ENCODE measurements at regions not wholly inside any gene's neighbourhood (a gene's known extent, or its start where the extent isn't known, plus 50 kb on each side); places are given as distances from the start of the nearest gene placed in this dataset.
"Not testable (repeated sequence)": the region's sequence is repeated elsewhere in the genome, so short reads cannot be mapped to it uniquely, and the experiment has no call there.

DNA sequence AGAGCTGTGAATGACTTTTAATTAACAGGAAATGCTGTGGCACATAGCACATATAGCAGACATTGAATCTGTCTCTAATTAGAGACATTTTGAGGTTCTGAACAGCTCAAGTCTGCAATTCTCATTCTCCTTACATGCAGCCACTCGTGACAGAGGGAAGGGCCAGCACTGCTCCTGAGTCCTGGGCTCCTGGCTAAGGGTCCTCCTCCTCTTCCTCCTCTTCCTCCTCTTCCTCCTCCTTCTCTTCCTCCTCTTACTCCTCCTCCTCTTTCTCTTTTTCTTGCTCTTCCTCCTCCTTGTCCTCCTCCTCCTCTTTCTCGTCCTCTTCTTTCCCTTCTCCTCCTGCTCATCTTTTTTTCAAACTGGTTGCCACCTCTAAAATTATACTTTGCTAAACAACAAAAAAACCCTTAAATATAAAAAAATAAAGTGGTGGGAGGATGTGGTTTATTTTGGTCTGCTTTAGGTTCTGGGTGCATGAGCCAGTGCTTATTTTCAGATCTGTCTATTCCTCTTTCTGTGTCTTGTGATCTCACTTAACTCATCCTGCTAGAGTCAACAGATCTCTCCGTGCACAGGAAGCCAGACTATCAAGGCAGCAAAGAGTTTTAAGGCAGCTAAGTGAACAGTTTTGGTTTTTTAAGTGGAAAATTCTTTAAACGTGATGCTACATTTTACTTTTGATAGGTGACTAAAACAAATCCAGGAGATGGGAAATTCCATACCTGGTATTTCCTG is 159.3 kb downstream of the CD83 start:
- DNase-seq: peak; percentile 34

DNA sequence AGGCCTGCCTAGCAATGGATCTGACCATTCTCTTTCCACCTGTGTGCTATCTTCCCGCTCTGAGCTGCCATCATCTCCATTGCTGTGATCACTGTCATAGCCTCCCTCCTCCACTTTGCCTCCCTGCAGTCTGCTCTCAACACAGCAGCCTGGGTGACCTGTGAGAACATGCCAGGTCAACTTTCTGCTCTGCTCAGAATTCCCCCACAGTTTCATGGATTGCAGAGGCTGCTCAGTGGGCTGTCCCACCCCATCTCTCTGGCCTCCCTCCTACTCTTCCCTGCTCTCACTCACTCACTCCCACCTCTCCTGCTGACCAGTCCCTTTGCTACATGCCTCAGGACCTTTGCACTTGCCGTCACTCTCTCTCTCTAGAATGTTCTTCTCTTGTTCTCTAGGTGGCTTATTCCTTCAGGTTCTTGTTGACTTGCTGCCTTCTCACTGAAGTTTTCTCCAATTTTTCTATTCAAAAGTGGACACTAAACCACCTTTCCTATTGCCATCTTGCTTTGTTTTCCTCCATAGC is 159.9 kb downstream of the CD83 start:
- DNase-seq: no peak

DNA sequence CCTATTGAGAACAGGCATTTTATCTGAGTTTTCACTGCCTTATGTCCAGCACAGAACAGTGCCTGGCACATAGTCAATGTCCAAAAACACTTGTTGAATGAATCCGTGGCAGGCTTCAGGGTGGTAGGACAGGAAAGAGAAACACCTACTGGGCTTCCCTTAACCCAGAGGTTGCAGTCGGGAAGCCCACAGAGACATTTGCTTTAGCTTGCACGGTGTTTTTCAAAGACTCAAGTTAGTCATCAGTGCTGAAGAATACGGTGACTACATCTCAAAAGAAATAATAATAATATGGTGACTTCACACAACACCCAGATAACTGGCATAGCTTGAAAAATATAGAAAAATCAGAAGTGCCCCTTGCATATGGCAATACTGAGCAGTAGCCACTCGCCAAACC is 160.4 kb downstream of the CD83 start:
- no peak for DNase-seq

DNA sequence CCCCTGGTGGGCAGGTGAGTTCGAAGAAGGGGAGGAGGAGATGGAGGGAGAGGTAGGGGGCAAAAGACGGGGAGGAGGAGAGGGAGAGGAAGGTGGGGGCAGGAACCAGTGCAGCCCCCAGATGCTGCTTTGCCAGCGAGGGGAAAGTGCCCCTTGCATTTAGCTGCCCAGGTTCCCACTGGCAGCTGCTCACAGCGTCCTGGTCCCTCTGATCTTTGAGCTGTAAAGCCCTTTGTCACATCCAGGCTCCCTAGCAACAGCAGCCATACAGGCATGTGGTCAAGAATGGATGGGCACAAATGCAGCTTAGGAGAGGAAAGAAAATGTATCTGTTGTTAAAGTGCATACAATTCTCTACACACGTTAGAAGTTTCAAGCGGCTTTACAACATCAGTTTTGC is 160.9 kb downstream of the CD83 start:
- no peak for DNase-seq

DNA sequence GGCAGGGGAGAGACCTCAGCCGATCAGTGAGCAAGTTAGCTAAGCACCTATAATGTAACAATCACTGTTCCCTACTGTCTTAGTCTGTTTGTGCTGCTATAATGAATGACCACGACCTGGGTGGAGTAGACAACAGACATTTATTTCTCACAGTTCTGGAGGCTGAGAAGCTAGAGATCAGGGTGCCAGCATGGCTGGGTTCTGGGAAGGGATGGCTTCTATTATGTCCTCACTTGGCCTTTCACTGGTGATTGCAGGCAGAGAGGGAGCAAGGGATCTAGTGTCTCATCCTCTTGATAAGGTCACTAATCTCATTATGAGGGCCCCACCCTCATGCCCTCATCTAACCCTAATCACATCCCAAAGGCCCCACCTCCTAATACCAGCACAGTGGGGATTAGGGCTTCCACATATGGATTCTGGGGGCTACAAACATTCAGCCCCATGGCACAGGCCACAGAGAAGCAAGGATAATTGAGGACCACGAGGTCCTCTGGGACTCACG is 162.5 kb downstream of the CD83 start:
- no peak for DNase-seq

DNA sequence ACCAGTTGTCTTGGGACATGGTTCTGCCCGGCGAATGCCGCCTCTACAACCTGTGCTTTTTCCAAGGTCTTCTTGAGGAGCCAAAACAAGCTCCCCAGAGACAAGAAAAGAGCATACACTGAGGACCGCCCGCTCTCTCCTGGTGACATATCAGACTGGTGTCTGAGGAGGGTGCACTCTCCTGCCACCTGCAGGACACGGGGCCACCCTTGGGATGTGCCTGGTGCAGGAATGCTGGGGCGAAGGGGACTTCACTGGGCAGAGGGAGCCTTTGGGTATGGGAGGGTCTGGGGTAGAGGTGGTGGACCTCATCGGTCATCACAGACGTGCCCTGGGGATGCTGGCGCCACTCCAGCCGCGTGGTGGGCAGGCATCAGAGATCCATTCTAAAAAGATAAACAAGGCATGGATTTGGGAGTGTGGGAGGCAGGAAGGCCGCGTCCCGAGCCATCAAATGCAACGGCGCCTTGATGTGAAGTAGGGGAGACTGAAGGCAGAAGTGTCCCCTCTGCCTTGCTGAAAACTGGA is 163.3 kb downstream of the CD83 start:
- no peak for DNase-seq

DNA sequence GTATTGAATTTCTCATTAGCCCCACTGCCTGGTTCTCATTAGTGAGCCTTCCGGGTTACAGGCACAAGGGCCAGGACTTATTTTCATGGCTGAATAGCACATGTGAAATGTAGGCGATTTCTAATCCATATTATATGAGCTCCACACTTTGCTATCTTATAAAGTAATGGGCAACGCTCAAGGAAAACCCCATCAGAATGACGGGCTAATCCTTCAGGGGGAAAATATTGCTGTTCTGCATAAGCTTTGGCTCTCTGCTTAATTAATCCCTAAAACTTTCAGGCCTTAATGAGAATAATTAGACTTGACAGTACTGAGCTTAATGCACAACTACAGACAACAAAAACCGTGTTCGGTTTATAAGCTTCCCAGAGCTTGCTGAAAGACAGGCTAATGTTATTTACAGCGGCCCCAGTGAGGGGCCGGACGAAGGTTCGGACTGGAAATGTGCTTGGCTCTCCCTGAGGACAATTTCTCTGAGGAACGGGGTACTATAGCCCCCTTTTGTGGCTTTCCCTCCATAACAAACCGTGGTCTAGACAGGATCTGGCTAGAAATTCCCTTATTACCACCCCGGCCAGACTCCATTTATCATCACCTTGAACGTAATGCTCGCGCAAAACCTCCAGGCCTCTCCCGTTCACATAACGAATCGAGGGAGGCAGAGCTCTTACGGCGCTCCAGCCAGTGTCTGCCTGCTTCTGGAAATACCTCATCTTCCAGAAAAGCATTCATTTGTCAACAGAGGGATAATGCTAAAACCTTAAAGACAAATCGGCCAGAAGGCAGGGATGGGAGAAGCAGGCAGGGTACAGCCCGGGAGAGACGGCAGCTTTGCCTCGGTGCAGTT is 164.5 kb downstream of the CD83 start:
- no peak for DNase-seq

DNA sequence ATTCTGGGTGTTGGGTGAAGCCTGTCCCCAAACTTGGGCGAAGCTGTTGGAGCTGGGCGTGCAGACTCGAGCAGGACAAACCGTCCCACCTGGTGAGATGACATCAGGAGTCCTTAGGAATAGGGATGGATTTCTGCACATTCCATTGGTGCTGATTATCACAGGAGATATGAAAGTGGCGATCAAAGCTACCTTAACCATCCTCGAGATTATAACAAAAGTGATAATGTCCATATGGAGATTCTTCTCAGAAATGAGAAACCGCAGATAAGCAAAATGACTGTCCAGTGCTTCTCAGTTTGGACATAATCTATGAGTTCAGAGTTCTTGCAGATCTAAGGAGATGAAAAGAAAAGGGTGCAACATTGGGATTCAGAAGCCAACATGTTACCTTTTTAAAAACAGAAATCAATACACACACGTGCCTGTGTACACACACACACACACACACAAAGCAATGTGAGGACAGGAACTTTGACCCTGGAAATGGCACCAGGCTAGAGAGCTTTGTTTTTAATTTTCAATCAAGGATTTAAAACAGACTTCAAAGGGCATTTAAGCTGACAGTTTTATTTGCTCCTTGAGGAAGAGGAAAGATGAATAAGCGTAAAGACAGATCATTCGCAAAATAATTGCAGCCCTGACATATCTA is 165.4 kb downstream of the CD83 start:
- DNase-seq: no peak

DNA sequence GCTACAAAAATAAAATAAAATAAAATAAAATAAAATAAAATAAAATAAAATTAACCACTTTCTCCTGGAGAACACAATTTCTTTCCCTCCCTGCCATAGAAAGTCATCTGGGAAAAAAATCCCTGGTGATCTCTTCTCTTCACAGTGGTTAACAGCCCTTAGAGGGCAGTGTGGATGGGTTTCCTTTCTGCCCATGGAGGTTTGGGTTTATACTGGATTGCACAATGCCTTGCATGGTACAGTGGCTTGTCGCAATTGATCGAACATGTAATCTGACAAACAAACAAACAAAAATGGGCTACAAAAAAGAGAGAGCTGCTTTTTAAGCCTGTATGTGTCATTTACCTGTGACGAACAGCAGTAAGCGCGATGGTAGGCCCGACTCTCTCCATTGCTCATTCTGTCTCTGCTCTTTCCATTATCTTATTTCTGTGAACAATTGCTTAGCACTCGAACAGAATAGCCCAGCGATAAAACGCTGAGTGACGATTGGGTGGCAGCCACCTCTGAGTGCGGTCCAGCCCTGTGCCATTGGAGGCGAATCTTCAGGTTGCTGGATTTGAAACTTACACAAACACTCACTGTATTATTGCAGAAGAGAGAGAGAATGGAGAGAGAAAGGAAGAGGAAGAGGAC is 166.1 kb downstream of the CD83 start:
- DNase-seq: no peak

DNA sequence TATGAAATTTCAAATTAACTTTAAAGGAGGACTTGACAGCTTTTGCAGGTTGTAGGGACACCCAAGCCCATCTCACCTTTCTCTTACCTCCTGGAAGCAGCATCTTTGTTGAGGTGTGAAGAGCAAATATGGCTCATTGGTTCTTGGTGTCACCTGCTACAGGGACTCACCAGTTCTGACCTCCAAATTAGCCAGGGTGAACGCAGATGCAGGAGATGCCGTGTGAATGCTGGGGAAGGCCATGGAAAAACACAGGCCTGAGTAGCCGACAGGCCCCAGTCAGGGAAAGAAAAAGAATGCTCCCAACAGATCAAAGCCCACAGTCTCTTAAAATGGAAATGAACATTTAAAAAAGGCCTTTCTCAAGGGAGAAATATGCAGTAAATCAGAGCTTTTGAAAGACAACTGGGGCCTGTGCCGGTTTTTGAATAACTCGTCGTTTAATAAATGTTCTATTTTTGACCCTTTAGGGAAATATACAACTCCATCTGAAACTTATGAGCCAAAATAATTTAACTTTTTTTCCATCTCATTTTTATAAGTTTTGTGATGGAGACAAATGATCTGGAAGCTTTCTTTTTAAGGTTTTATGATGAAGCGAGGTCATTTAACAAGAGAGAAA is 167.5 kb downstream of the CD83 start:
- no peak for DNase-seq

DNA sequence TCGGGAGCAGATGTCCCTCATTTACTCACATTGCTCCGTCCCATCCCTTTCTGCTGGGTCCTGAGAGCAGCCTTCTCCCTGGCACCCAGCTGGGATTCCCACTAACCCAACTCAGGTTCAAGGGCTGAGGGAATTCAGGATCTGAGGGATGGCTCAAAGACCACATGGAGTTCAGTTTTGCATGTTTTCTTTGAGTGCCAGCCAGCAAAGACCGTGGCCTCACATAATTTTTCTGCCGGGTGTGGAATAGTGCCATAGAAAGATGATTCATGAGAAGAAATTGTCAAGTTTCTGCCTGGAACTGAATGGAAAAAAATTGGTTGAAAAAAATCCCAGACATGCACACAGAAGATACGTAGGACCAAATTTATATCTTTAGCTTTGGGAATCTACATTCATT is 168.6 kb downstream of the CD83 start:
- no peak for DNase-seq

DNA sequence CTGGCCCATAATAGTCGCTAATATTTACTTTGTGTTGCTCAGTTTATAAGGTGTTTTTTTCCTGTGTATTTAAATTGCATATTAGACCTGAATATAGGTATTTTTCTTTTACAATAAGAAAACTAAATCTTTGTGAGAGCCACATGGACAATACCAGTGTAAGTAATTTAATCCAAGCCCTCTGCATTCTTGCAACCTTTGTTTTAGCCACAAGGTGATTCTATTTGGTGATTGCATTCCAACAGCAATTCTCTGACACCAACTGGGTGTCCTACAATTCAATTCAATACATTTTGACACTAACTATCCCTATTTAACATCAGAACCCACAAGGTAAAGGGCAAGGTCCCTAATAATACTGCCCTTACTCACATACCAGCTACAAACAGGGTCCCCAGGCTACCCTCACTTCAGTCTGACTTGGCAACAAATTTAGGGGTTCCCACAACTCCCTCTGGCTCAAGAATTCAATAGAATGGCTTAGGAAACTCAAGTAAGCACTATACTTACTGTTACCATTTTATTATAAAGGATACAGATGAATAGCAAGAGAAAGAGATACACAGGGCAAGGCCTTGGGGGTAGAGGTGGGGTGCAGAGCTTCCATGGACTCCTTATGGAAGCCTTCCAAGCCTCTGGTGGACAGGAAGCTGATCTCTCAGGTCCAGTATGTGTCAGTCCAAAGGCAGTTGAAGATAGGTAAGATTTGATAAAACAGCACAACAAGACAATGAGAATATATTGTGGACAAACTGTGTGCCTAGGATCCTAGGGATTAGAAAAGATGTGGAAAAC is 169.3 kb downstream of the CD83 start:
- DNase-seq: no peak

DNA sequence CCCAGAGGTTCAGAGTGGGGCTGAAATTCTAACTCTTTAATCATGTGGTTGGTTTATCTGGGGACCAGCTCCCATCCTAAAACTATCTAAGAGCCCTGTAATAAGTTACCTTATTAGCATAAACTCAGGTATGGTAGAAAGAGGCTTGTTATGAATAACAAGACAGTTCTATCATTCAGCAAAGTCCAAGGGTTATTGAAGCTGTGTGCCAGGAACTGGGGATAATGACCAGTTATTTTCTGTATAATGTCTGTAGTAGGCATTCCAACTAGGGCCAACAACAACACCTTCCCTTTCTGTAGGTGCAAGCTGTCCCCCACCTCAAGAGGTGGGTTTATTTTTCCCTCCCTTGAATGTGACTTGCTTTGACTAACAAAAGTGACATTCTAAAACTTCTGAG is 170.1 kb downstream of the CD83 start:
- DNase-seq: no peak

DNA sequence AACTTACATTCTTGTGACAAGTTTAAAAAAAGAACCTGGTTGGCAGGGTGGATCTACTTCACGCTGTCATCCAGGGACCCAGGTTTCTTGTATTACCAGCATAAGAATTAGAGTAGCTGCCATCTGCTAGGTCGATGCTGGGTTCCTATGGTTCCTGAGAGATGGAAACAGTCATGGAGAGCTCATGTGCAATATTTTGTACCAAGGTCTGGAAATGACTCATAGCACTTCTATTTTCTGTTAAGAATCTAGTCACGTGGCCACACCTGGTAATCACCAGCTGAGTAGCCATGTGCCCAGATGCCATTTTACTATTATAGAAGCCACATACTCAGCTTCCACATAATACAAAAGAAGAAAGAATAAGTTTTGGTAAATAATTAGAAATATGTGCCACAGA is 171.3 kb downstream of the CD83 start:
- DNase-seq: no peak

DNA sequence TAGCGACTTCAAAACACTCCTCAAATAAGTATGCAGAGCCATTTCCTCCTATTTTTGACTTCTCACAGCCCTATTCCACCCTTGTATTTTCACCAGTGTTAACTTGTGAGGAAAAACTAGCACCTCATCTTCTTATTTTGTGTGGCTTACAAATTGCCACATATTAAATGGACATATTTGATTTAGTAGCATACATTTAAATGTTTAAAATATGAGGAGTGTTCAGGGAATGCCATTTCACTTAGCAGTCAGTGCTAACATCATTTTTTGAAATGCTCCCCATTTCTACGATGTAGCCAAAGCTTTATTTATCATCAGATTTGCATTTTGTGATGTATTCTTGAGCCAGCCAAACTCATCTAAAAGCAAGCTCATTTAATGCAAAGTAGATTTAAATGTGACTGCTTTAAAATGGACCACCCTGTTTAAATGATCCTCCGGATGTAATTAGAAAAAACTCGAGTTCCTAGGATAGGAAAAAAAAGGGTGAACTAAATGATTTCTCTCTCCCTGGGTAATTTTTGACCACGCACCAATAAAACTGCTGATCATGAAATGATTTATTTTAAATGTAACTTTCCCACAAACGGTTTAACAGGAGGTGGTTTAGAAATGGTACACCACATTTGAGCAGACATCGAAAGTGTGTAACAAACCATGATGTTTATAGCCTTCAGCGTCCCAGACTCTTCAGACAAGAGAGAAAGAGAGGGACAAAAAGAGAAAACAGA is 172.6 kb downstream of the CD83 start:
- DNase-seq: no peak

DNA sequence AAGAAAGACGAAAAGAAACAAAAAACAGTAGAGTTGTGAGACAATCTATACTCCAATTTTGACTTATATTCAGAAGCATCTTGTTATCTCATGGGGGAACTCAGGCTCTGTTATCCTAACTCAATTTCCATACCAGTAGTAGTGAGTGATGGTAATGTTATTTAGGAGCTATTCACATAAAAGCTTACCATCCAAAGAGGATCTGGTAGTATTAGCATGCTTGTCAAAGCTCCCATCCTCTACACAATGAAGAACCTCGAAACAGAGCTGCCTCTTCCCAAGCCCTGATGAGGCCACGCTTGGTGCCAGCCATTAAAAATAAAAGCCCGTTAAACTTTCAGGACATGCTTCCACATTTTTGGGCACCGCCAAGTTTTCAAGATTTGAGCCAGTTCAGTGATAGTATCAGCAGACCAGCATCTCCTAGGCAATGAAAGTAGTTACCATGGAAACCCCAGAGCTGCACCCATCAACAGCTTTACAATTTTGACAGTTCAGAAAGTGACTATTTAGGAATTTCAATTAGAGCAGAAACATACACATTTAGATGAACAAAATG is 173.3 kb downstream of the CD83 start:
- no peak for DNase-seq

DNA sequence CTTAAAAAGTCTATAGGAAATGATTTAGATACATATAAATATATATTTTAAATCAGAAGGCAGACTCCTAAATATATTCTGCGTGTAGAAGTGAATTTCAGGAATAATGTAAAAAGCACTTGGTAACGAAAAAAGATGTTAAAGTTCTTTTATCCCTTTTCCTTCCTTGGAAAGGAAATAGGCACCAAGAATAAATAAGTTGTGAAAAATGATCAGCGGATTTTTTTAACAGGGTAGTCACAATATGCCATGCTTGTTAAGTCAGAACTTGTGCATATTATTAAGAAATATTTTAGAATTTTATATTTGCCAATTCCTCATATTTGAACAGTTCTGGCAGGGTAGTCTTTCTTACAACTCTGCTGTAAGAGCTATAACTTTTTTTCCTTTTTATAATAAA is 173.8 kb downstream of the CD83 start:
- no peak for DNase-seq

DNA sequence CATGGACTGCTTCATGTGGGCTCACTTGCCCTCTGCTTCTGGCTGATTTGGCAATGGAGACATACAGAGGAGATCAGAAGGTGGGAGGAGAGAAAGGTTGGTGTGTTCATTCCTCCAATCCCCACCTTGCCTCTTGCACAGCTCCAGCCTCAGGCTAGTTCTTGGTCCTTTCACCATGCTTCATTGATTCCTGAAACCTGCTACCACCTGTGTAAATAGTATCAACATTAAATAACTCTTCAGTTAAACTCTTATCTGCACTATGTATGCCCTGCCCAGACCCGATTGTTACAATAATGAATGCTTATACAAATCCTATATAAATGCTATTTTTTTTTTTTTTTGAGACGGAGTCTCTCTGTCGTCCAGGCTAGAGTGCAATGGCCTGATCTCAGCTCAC is 174.5 kb downstream of the CD83 start:
- DNase-seq: no peak

DNA sequence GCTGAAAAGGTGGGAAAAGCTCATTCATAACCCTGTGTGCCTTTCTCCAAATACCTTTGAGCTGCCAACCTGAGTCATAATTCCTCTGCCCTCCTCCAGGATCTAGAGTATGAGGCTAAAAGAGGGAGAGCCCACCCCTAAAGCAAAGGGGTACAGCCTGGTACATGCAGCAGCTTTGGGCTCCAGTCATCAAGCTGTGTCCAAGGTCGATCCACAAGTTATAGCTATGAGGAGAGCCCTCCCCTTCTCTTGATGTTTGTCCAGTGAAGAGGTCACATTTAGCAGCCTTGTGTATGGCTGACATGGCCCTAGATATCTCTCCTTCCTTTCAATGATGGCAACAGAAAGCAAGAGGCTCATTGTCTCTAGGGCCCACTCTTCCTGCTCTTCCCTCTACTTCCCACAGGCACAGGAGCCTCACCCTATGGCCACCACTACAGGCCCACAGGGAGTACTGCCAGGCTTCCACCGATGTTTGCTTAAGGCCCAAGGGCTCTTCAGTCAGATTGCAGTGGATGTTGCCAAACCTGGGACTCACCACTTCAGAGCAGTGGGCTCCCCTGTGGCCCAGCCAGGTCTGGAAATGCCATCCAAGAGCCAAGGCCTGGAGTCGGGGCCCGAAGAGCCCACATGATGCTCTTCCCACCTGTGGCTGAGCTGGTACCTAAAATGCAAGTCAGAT is 176.8 kb downstream of the CD83 start:
- DNase-seq: no peak

DNA sequence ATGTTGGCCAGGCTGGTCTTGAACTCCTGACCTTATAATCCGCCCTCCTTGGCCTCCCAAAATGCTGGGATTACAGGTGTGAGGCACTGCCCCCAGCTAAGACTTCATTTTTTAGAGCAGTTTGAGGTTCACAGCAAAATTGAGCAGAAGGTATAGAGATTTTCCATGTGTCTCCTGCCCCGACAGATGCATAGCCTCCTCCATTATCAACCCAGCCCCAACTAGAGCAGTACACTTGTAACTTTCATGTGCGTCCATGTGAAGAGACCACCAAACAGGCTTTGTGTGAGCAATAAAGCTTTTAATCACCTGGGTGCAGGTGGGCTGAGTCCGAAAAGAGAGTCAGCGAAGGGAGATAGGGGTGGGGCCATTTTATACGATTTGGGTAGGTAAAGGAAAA is 179.1 kb downstream of the CD83 start:
- DNase-seq: not testable (repeated sequence)
